HG03521 (cell line): ENCODE measurements at regions not wholly inside any gene's neighbourhood (a gene's known extent, or its start where the extent isn't known, plus 50 kb on each side); places are given as distances from the start of the nearest gene placed in this dataset.
"Not testable (repeated sequence)": the region's sequence is repeated elsewhere in the genome, so short reads cannot be mapped to it uniquely, and the experiment has no call there.

Source experiments
- ATAC-seq: cut with Tn5 transposase; IDR thresholded peaks from one replicate; pipeline ENCODE4 v1.9.1; 2021; ENCODE audit warnings: mild to moderate bottlenecking, moderate library complexity; ENCODE audit not compliant: unreplicated experiment

DNA sequence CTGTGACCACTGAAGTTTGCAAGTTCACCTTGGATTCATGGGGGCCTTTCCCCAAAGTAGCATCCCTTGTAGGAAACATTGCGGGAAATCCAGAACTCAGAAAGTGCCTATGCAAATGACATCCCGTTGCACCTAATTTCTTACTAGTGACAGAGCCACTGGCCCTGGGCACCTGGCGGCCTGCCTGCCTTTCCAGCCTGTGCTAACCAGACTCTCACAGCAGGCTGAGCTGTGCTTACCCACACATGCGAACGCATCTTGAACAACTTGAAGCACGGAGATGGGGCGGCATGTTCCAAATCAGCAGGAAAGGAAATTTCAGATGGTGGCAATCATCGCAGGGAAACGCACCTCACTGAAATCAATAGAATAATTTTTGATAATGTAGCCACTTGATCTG lies 405.8 kb downstream of the TMEM182 start:
- ATAC-seq, result no peak

DNA sequence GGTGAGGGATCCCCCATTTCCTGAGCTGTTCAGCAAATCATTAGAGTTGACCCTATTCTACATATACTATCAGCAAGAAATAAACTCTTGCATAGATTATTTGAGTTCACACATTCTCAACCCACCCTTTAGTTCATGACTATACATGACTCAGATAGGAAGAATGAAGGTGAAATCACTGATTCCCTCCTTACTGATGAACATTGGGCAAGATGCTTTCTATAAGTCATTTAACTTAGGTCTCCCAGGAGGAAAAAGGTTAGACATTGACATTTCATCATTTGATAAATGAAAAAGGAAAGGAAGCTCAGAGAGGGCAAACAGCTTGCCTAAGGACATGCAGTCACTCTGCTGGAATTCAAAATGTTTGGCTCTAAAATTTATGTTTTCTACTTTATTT lies 408.0 kb downstream of the TMEM182 start:
- no peak for ATAC-seq

DNA sequence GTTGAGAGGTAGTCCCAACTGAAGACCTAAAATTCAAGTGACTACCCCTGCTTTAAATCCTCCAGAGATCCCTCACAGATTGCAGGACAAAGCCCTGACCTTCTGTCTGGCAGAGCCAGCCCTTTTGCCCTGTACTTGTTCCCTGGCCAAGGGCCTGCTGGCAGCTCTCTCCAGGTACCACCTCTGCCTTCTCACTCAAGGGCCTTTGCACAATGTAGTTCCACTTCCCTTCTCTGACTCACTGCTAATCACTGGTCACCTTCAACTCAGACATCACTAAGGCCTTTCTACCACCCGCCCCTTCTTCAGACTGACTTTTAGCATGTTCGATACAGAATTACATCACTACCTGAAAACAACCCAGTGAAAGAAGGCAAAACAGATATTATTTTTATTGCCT lies 411.0 kb downstream of the TMEM182 start:
- no peak for ATAC-seq

DNA sequence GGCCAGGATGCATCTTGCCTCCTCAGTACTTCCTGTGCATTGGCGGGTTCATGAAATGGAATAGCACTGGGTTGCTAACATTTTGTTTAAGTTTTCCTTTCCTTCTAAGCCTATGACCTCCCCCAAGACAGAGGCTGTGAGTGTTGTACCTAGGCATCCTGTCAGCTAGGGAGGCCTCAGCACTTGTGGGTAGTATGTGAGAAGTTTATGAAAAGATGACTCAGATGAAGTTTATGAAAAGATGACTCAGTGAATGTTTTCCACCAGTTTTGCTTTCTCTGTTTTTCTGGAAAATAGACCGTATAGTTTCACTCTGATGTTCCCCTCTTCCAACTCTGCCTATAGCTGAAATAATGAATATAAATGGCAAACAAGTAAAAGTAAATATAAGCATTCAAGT lies 412.9 kb downstream of the TMEM182 start:
- ATAC-seq, result no peak

DNA sequence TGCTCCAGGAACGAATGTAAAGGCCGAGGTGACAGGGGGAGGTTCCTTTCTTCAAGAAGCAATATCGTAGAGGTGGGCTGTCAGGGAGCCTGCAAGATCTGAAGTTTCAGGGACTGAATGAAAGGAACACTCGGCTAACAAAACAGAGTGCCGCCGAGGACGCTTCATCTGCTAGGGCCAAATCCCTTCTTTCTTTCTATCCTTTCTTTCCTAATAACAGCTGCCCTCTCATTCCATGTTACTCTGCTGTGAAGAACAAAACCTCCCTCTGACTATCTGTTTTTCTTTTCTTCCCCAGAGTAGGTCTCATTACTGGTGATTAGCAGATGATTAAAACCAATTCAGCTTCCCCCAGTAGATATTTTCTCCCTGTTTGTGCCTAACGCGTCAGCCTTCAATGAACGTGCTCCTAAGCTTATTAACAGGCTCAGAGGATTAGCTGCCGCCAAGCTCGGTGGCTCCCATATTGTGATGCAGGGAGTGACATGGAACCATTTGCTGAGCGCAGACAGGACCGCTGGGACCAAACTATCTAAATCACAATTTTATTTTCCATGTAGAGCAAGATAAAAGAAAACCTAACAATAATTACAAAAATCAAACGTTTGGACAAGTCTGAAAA lies 414.6 kb downstream of the TMEM182 start:
- no peak for ATAC-seq

DNA sequence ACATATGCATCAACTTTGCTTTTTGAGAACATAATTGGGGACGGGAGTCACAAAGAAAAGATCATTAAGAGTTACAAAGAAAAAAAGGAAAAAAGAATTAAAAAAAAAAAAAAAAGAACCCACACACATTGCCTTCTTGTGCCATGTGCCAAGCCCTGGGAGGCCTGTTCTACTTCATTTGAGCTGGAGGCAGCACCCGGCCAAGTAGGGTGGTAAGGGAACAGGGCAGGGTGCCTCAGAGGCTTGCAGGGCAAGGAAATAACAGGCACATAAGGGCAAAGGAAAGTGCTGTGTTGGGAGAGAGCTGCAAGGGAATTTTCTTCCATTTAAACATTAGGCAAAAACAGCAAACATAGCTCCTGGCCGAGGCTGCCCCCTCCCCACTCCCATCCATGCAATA lies 418.0 kb downstream of the TMEM182 start:
- ATAC-seq, result no peak

DNA sequence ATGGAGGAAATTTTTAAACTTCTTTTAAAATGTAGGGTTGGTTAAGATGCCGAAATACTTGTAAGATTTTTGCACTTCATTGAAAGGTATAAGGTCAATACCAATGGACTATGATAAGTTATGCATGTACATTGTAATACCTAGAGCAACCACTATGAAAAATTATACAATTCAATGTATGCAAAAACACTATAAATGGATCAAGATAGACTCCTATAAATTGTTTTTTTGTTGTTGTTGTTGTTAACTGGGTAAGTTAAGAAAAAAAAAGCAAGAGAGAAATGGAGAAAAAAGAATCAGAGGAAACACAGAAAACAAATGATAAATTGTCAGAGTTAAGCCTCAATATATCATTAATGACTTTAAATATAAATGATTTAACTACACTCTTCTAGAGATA lies 421.2 kb downstream of the TMEM182 start:
- ATAC-seq, result no peak

DNA sequence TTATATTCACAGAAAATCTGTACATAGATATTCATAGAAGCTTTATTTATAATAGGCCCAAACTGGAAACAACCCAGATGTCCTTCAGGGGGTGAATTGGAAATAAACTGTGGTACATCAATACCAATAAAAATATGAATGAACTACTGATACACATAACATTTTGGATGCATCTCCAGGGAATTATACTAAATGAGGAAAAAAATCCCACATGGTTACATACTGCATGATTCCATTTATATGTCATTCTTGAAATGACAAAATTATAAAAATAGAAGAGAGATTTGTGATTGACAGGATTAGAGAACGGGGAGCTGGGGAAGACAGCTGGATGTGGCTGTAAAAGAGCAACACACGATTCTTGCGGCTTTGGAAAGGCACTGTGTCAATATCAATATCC lies 435.0 kb downstream of the TMEM182 start:
- ATAC-seq, result no peak

DNA sequence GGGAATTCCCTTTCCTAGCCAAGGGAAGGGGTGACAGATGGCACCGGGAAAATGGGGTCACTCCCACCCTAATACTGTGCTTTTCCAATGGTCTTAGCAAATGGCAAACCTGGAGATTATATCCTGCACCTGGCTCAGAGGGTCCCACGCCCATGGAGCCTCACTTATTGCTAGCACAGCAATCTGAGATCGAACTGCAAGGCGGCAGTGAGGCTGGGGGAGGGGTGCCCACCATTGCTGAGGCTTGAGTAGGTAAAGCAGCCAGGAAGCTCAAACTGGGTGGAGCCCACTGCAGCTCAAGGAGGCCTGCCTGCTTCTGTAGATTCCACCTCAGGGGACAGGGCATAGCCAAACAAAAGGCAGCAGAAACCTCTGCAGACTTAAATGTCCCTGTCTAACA lies 438.9 kb downstream of the TMEM182 start:
- not testable (repeated sequence) for ATAC-seq

DNA sequence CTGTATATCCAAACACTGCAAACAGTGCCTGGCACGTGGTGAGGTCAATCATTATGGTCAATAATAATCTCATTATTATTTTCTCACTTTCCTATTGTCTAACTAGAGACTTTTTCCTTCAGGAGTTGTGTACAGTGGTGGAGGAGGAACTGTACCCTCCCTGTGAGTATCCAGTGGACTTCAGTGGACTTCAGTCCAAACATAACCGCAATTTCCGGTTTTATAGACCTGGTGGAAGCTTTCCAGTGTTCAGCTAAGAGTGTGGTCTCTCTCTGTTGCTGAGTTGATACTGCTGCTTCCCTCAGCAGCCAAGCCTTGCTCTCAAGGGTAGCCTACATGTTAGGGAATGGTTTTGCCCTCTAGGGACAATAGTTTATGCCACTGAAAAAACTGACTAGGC lies 447.1 kb downstream of the TMEM182 start:
- no peak for ATAC-seq

DNA sequence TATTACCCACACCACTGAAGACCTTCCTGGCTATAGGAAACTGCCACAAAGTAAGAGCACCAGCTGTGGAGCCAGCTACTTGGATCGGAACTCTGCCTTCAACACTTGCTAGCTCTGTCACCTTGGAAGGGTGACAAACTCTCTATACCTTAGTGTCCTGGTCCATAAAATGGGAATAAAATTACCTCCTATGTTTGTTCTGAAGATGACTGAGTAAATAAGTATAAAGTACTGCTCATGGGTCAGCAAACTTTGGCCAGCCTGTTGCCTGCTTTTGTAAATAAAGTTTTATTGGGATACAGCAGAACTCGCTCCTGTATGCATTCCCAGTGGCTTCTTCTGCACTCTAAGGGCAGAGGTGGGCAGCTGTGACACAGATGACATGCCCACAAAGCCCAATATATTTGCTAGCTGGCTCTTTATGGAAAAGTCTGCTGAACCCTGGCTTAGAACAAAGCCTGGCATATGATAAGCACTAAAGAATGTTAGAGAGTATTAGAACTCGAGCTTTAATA lies 451.3 kb downstream of the TMEM182 start:
- no peak for ATAC-seq

DNA sequence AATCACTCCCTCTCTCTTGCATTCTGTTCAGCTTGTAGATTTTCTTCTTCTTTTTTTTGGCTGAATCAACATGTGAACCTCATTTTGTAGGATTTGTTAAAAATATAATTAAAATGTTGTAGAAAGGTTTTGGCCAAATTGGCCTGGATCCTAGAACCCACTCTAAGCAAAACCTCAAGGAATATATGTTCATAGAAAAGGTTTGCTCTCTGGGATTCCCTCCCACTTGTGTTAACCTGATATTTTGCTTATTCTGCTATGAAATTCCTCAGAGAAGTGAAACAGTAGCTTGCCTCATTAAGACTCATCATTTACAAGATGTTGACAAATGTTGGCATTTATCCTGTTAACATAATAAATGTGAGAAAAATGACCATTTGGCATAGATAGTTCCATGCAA lies 456.7 kb downstream of the TMEM182 start:
- ATAC-seq, result no peak

DNA sequence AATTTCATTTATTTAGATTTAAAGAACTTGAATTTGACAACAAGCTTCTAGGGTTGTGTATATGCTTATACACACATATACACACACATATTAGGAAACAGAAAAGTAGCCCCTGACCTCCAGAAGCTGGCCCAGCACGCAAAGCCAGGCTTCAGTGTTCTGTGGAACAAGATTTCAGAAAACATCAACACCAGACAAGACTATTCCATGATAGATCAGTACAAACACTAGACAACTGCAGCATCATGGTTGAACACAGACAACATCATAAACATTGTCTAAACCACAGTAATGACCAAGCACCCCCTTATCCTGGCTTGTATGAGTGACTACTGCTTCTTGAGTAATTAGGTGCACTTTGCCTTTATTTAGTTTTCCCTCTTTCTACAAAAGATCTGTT lies 457.6 kb downstream of the TMEM182 start:
- ATAC-seq, result no peak

DNA sequence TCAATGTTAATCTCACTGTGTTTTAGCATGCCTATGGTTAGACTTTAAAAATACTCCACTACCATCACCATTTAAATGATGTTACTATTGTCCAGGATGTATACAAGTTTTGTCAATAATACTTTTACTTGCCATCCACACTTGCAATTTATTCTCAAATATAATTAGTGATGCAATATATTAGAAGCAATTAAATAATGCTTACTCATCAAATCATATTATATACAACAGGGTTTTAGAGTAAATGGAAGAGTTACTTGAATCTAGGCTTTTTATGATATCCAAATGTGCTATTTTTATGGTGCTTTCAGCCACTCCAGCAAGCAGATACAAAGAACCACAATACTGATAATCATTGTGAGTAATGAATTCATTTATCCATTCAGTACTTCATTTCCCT lies 461.1 kb downstream of the TMEM182 start:
- no peak for ATAC-seq

DNA sequence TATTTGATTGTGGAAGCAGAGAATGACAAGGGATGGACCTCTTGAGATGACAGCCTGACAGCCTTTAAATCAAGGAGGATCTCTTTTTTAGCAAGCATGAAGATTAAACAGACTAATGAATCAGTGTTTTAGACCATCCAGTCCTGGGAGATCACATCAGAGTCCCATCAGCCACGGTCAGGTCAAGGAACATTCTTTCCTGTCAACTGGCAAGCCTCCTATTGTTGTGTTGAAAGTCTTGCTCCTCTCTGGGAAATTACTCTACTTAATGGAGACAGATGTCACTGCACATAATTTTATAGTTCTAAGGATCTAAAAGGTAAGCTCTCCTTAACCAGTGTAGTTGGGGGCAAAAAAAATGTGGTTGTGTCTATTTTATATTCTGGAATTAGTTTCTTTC lies 469.0 kb downstream of the TMEM182 start:
- ATAC-seq, result no peak

DNA sequence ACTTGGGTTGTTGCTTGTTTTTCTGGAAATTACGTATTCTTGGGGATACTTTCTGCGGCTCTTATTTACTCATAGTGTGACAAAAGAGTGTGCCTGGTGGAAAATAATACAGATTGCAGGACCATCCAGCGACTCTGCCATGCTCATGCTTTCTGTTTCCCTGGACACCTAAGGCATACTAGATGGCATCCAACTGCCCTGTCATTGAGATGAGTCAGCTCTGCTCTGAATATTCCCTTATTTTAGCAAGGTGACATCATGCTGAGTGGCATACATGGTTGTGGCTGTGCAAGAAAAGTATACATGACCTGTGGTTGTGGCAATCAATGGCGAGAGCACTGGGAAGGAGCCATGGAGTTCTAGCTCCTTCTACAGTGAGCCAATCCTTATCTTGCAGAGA lies 471.0 kb downstream of the TMEM182 start:
- no peak for ATAC-seq

DNA sequence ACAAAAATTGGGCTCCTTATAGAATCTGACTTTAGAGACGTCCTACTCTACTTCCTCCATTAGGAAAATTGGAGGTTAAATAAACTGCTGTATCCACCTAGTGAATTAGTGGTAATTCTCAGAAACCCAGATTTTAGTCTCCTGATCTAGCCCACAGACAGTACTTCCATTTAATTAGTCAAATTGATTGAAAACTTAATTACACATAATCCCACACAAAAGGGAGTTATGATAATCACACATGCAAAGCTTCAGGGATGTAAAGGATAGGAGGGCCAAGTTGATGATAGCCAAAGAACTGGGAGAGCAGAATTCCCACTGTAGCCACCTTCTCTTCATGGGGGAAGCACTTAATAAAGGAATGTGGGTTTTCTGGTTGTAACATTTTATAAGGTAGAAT lies 471.9 kb downstream of the TMEM182 start:
- no peak for ATAC-seq

DNA sequence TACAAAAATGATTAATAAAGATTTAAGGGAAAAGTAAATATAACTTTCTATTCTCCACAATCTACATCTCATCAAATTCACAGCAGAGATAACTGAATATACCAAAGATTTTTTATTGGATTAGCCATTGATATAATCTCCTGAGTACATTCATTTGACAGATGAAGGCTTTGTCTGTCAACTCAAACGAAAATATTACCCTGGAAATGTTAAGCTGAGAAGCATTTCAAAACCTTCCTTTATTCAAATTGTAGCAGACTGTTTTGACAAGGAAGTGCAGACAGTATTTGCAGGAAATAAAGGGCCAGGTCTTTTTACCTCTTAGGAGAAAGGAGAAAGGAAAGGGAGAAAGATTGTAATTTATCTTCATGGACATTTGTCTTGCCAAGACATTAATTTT lies 473.5 kb downstream of the TMEM182 start:
- ATAC-seq, result no peak

DNA sequence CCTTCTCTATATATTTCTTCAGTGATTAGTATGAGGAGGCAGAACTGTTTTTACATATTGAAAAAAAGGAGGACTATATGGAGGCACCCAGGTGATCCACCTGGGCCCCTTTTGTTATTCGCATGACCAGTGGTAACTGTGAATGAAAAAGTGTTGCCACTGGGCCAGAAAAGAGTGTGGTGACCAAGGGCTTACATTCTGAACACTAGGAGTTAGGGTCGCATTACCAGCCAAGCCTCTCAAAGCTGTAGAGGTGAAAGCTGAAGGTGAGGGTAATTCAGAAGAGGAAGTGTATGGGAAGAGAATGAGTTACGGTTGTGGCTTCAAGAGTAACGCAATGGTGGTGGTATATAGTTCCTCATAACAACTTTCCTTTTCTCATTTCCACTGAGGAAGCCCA lies 487.6 kb downstream of the TMEM182 start:
- ATAC-seq, result no peak

DNA sequence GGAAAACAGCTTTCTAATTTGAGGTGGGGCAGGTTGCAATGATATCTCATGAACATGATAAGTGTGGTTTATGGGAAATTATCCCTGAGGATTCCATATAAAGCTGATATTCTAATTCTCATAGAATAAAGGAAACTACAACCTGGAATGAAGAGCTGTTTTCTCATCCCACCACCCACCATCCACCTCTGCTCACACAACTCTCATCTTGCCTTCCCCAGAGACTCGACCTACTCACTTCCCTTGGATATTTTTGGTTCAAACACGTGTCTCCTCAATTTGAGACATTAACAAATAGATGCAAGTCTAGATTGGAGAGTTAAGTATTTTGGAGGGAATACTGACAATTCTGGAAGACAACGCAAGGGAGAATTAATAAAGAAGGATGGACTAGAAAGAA lies 490.9 kb downstream of the TMEM182 start:
- no peak for ATAC-seq

DNA sequence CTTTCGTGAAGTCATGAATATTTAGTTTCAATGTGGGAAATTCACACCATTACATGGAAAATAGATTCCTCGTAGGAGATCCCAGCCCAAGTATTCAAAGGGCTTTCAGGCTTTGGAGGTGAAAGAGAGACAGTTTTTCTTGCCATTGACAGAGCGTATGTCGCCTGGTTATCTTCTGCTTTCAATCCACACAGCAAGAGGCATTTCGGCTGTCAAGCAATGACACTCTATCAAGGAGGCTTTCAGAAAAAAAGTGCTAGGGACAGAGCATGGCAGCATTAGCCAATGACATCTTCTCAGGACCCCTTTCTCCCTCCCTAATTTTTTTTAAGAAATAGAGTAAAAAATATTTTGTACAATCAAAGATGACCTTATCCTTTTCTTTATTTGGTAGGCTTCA lies 492.8 kb downstream of the TMEM182 start:
- no peak for ATAC-seq

DNA sequence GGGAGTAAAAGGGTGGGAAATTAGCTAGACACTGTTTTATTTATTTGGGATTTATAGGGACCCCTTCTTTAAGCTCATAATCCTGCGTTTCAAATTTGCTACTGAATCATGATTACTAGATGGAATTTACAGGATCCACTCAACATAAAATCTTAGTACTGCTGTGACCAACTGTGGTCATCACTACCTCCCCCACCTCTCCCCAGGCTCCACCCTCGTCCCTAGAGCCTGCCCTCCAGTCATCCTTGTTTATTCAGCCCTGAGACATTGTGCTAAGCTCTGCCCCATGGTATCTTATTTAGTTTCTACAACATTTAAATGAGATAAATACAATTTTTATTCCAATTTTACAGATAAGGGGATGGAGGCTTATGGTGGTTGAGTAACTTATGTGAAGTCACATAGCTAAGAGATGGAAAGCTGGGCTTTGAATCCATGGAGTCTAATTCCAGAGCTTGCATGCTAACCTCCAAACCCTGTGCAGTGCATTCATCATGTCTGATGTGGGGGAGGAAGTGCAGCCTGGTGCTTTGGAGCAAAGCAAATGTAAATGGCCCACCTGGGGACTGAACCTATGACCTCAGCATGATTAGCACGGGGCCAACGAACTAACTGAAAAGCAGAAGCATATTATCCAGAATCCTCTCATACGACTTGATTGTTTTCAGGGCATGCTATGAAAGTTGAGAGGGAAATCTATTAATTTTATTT lies 502.4 kb downstream of the TMEM182 start:
- ATAC-seq, result no peak

DNA sequence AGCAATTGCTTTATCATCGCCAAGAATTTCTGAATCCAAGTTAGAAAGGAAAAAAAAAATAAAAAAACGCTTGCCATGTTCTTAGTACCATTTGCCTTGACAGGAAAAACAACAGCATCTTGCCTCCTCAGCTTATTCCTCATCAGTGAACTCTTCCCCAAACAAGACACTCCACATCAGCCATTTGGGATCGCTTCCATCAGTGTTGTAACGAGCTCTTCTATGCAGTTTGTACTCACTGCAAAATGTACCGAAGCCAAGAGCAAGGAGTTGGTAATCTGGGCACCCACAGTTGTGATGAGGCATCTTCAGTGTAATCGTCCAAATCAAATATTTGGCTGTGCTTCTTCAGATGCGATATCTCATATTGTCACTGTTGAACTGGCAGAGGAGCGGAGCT lies 503.7 kb downstream of the TMEM182 start:
- no peak for ATAC-seq
